Right forelimb (tissue), 1 donor: ENCODE measurements at regions not wholly inside any gene's neighbourhood (a gene's known extent, or its start where the extent isn't known, plus 50 kb on each side); places are given as distances from the start of the nearest gene placed in this dataset.

Experiments used
- DNase-seq: peaks from one replicate; pipeline ENCODE4 v3.0.0-alpha.2; 2018

DNA sequence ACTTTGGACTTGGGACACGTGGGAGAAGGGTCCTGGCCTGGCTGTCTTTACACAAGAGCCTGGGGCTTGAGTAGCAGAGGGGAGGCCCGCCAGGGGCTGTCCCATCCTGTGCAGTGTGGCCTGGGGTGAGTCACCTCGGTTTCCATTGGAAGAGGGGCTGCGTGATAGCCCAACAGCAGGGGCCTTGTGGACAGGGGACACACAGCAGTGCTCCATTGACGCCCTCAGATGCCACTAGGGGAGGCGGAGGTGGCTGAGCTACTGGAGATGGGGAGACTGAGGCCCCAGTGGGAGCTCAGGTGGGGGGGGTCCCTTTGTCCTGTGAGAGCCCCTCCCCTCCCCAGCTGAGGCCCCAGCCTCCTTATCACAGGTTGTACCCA, 50.0 kb upstream of the RNU6ATAC start:
- no peak for DNase-seq

- no peak for DNase-seq
Measured at GRCh38 chr9:134214766-134215419, 50.5 kb upstream of the RNU6ATAC start.

DNA sequence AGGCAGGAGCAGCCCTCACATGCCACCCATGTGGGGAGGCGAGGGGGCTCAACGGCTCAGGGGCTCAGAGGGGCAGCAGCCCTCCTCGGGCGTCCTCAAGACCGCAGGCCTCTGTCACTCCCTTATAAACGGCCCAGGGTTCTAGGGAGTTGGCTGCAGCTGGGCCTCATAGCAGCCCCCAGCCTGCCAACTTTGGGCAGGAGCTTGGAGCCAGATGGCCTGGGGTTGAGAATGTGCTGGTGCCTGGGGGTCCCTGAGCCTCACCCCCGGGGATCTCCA, 51.0 kb upstream of the RNU6ATAC start:
- DNase-seq, result no peak

DNA sequence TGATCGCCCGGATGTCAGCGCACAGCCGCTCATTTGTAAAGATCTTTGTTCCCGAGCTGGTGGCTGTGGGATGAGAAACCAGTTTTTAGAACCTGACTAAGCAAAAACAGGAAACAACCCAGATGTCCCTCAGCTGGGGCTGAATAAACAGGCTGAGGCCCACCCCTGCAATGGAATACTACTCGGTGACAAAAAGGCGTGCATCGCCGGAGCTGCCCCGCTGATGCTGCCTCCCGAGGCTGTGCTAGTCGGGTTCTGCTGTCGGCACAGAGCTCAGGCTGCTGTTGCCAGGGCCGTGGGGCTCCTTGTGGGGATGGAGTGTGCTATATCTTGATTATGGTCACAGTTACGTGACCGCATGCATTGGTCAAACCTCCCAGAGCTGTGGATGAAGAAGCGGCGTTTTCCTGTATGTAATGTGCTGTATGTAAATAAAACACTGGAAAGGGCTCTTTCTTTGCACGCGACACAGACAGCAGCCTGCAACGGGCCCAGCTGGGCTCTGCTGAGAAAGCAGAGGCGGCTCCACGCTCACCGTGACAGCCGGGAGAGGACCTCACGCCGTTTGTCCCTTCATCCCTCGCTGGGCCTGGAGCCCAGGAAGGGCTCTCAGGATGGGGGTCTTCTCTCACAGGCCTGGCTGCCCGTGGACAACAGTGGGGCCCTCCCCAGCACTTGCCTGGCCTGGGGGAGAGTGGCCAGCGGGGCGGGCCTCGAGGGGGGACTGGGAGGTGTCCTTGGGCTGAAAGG, 51.5 kb upstream of the RNU6ATAC start:
- no peak for DNase-seq

DNA sequence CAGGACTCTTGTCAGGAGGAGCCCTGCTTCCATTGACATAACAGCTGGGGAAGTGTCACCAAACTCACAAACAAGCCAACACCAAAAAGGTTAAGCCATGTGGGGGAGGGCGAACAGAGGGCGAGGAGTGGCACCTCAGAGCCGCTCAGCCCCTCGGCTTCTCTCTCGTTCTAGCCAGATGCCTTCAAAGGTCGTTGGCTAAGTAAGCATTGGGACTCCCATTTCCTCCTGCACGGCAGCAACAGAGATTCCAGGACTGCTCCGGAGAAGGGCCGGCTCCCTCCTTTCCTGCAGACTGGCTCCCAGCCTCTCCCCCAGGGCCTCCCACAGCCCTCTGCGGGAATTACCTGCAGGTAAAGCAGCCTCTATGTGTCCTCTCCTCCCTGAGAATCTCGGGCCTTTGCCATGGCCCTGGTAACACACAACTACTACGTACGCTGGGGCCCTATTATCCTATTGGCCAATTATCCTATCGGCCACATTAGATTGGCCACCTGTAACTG, 52.1 kb upstream of the RNU6ATAC start:
- no peak for DNase-seq

- no peak for DNase-seq
Measured at GRCh38 chr9:134216961-134217360, 52.6 kb upstream of the RNU6ATAC start.

GRCh38 chr9:134217431-134218210, 53.3 kb upstream of the RNU6ATAC start:
- no peak for DNase-seq

- DNase-seq, result no peak
Measured at GRCh38 chr9:134218230-134218629, 53.9 kb upstream of the RNU6ATAC start.

DNA sequence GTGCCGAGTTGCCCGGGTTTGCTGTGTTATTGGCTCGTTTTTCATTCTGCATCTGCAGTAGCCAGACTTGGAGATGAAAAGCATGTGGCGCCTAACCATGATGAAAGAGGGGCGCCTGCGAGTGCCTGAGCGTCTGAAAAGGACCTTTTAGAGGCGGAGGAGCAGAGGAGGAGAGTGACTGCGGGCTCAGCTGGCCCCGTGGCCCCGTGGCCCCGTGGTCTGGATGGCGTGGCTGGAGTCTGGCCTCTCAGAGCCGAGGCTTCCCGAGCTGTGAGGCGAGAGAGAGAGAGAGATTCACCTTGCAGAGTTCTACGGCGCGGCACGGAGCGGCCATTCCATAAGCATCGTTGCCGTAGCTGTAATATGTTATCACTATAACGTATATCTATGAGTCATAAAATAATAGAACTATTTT, 55.3 kb upstream of the RNU6ATAC start:
- DNase-seq, result no peak

DNA sequence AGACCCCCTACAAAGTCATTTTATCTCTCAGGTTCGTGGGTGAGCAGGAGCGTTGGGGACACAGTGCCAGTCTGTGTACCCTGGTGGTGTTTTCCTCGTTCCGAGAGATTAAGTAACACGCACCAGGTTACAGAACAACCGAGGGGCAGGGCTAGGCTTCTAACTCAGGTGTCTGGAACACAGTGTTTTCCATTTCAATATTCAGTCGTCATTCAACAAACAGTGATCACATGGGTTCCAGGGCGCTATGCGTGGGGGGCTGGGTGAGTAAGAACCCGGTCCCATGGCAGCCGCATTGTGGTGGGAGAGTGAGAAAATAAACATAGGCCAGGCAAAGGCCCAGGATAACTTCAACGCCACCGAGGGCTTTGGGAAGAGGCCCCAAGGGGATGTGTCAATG, 55.9 kb upstream of the RNU6ATAC start:
- DNase-seq, result no peak

- no peak for DNase-seq
Measured at GRCh38 chr9:134221273-134222017, 57.1 kb upstream of the RNU6ATAC start.

DNA sequence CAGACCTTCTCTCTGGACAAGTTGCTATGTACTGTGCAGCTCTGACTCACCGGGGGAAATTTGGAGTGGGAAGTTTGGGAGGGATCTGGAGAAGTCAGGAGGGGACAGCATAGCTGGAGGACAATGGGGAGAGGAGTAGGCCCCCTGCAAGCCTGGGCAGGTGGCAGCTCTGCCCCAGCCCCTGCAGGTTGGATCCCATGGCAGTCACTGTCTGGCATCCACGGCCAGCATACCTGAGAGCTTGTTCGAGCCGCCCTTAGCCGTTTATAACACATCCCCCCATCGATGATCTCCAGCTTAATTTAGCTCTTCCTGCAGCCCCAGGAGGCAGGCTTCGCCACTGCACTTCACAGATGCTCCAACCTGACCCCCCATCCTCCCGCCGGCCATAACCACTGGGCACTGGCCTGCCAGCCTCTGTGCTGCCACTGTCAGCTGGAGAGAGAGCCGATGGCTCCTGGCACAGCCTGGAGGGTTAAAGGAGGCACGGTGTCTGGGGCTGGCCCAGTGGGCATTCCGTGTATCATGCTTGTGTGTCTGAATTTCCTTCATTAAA, 57.7 kb upstream of the RNU6ATAC start:
- DNase-seq, result no peak

- no peak for DNase-seq
Measured at GRCh38 chr9:134223091-134223490, 58.7 kb upstream of the RNU6ATAC start.

DNA sequence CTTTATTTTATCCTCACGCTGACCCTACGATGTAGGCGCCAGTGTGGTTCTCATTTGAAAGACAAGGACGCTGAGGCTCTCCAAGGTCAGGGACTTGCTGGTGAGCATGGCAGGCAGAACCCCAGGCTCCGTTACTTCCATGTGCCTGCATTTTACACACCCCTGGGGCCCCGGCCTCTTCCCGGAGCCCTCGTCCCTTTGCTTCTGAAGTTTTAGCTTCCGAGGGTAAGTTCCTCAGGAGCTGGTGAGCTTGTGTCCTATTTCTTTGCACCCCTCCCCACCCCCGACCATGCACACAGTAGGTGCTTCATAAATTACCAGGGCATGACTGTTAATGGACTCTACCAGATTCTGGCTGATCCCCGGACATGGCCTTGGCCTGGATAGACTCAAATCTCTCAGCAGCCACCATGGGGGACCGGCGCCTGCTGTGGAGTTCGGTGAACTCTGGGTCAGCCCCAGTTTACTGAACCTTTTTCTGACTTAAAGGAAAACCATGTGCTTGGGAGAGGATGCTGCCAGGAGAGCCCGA, 59.3 kb upstream of the RNU6ATAC start:
- DNase-seq, result no peak

DNA sequence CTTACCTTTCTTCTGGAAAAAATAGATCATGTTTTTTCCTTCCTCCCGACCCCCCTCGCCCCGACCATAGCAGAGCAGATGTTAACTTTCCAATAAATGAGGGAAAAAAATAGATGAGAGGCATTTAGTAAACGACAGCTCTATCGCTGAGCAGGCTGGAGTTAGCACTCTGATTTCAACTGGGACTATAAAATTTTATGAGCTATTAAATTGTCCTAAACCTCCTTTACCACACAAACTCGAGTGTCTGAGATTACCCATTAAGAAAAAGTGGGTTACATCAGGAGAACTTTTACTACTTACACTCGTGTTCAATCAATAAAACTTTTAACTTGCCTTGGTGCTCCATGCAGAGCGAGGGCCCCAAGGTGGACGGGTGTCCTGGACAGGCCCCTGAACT, 59.8 kb upstream of the RNU6ATAC start:
- no peak for DNase-seq

- DNase-seq, result no peak
Measured at GRCh38 chr9:134224567-134225093, 60.3 kb upstream of the RNU6ATAC start.

DNA sequence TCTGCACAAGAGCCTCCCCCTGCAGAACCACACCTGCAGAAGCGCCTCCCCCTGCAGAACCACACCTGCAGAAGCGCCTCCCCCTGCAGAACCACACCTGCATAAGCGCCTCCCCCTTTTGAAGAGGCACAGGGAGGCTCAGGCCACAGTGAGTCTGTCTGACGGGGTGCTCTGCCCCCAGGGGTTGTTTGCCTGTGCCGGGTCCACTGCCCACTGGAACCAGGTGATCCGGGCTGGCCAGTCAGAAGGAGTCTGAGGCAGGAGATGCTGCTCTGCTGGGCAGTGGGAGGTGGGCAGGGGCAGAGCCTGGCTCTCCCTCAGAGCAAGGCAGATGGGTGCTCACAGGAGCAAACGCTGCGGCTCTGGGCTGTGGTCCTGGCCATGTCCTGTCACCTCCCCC, 60.8 kb upstream of the RNU6ATAC start:
- no peak for DNase-seq

DNA sequence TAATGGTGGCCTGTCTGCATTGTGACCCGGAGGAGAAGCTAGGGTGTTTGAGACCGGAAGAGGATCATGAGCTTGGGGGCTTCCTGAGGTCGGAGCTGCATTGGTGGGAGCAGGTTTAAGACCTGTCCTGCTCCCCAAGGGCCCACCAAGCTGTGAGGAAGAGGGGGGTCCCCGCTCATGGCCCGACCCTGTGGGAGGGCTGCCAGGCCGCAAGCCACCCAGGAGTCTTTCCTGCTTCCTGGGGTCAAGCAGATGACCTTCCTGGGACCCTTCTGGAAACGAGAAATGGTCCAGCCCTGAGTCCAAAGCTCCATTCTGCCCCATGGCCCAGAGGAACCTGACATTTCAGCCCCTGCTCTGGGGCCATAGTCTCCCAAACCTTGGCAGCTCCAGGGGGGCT, 61.5 kb upstream of the RNU6ATAC start:
- no peak for DNase-seq

GRCh38 chr9:134226221-134226930, 62.0 kb upstream of the RNU6ATAC start:
- no peak for DNase-seq

DNA sequence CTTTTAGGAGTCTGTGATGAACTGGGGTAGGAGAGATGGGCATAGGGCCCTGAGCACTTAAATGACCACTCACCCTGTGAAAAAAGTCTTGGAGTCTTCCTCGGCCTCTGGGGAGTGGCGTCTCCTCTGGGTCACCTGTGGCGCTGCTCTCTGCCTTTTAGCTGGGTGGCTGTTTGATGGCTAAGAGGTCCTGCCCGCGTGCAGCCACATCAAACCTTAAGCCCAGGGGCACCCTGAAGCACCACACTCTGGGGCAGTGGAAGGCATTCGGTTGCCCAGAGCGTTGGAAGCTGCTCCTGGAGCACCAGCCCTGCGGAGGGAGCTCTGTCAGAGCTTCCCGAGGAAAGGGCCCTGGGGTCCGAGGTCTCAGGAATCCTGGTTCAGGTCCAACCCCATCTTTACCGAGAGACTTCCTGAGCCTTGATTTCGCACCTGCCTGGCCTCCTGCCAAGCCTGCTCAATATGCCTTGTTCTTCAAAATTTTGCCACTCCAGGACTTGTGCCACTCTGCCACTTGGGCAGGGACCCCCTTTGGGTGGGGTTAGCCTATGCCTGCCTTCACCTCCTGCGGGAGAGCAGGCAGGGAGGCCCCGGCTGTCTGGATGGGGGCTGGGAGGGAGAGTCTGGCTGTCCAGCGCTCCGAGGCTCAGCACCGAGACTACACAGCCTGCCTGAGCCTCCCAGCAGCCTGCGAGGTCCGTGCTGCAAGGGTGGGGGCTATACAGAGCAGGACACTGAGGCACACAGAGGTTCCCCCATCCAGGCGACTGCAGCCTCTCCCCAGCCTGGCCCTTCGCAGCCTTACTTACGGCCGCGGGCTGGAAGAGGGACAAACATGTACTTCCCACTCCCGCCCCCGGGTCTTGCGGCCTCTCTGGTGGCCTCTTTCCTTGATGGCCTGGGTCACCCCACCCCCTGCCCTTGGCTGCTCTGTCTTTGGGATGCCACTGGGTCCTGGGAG, 63.4 kb upstream of the RNU6ATAC start:
- DNase-seq, result no peak

DNA sequence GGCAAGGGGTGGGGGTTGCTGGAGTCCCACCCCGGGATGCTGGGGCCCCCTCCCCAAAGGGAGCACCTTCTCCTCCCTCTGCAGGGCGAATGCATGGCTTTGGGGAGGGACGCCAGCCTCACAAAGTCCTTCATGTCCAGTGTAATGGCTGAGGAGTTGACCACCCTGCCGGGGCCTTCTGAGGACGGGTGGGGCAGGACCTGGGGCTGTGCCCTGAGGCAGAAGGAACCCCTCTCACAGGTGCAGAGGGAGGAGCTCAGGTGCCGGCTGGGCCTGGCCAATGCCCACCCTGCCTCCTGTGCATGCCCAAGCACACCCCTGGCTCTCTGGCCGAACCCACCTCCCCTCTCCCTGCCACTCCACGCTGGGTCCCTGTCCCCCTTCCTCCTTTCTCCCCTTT, 64.3 kb upstream of the RNU6ATAC start:
- no peak for DNase-seq
